IPS-20b (cell line): ENCODE measurements at regions not wholly inside any gene's neighbourhood (a gene's known extent, or its start where the extent isn't known, plus 50 kb on each side); places are given as distances from the start of the nearest gene placed in this dataset.
"Not testable (repeated sequence)": the region's sequence is repeated elsewhere in the genome, so short reads cannot be mapped to it uniquely, and the experiment has no call there.

Experiments
- H3K27ac ChIP-seq: one replicate; pipeline ENCODE4 v1.5.1; 2013; ENCODE audit warnings: low read length
- H3K27me3 ChIP-seq: 2 replicates; pipeline ENCODE4 v1.6.1; 2013; ENCODE audit warnings: mild to moderate bottlenecking, low read length, inconsistent platforms; ENCODE audit not compliant: insufficient read depth
- H3K36me3 ChIP-seq: 2 replicates; pipeline ENCODE4 v1.6.1; 2013; ENCODE audit warnings: low read depth, mild to moderate bottlenecking, inconsistent platforms, low read length, moderate library complexity; ENCODE audit not compliant: insufficient read depth
- H3K4me1 ChIP-seq: 2 replicates; pipeline ENCODE4 v1.6.1; 2013; ENCODE audit warnings: mild to moderate bottlenecking, control low read depth, inconsistent platforms, low read length, moderate library complexity; ENCODE audit not compliant: insufficient read depth
- H3K4me3 ChIP-seq: 2 replicates; pipeline ENCODE4 v1.5.1; 2013; ENCODE audit warnings: mild to moderate bottlenecking, low read length, inconsistent platforms
- H3K9ac ChIP-seq: 2 replicates; pipeline ENCODE4 v1.6.1; 2013; ENCODE audit warnings: low read depth, mild to moderate bottlenecking, inconsistent platforms, low read length, moderate library complexity
- H3K9me3 ChIP-seq: 2 replicates; pipeline ENCODE4 v1.6.1; 2013; ENCODE audit warnings: mild to moderate bottlenecking, low read depth, low read length, inconsistent platforms; ENCODE audit not compliant: insufficient read depth

GRCh38 chr2:186979439-186980116 lies 130.6 kb upstream of the ZSWIM2 start:
- no peaks in the 10 kb centered on the region for H3K9me3 ChIP-seq
- no peaks in the 10 kb centered on the region for H3K27me3 ChIP-seq
- no peak overlapping the region for H3K9ac ChIP-seq
- H3K27ac ChIP-seq: no peak overlapping the region
- no peaks in the 10 kb centered on the region for H3K36me3 ChIP-seq
- no peak overlapping the region for H3K4me3 ChIP-seq
- H3K4me1 ChIP-seq: no peaks in the 10 kb centered on the region

- Histone ChIP-seq H3K9me3 (no peaks in the 10 kb centered on the region), H3K4me1 (no peaks in the 10 kb centered on the region), H3K36me3 (no peaks in the 10 kb centered on the region), H3K27me3 (no peaks in the 10 kb centered on the region), H3K9ac (no peak overlapping the region), H3K4me3 (no peak overlapping the region), H3K27ac (no peak overlapping the region)
These were observed 128.6 kb upstream of the ZSWIM2 start for GRCh38 chr2:186977433-186978045.

- Histone ChIP-seq H3K4me3 (no peak overlapping the region), H3K9ac (no peak overlapping the region), H3K27me3 (no peaks in the 10 kb centered on the region), H3K9me3 (no peaks in the 10 kb centered on the region), H3K4me1 (no peaks in the 10 kb centered on the region), H3K36me3 (no peaks in the 10 kb centered on the region), H3K27ac (no peak overlapping the region)
These were observed 127.4 kb upstream of the ZSWIM2 start for GRCh38 chr2:186976329-186976728.

- Histone ChIP-seq H3K4me3 (no peak overlapping the region), H3K4me1 (no peaks in the 10 kb centered on the region), H3K9me3 (no peaks in the 10 kb centered on the region), H3K9ac (no peak overlapping the region), H3K36me3 (no peaks in the 10 kb centered on the region), H3K27ac (no peak overlapping the region), H3K27me3 (no peaks in the 10 kb centered on the region)
These were observed 123.5 kb upstream of the ZSWIM2 start for GRCh38 chr2:186972281-186972970.

GRCh38 chr2:186968277-186968676 lies 119.3 kb upstream of the ZSWIM2 start:
- H3K4me3 ChIP-seq: no peak overlapping the region

GRCh38 chr2:186966015-186966414 lies 117.0 kb upstream of the ZSWIM2 start:
- no peaks in the 10 kb centered on the region for H3K27me3 ChIP-seq

More at GRCh38 chr2:186968277-186968676, 119.3 kb upstream of the ZSWIM2 start:
- H3K27ac ChIP-seq: no peak overlapping the region
- no peaks in the 10 kb centered on the region for H3K9me3 ChIP-seq
- no peak overlapping the region for H3K9ac ChIP-seq
- no peaks in the 10 kb centered on the region for H3K36me3 ChIP-seq
- H3K4me1 ChIP-seq: no peaks in the 10 kb centered on the region
- H3K27me3 ChIP-seq: no peaks in the 10 kb centered on the region

GRCh38 chr2:186962085-186962747 lies 113.2 kb upstream of the ZSWIM2 start:
- no peaks in the 10 kb centered on the region for H3K4me1 ChIP-seq
- no peak overlapping the region for H3K27ac ChIP-seq
- no peaks in the 10 kb centered on the region for H3K36me3 ChIP-seq
- no peak overlapping the region for H3K9ac ChIP-seq
- H3K9me3 ChIP-seq: no peaks in the 10 kb centered on the region
- H3K27me3 ChIP-seq: no peaks in the 10 kb centered on the region
- no peak overlapping the region for H3K4me3 ChIP-seq

More at GRCh38 chr2:186966015-186966414, 117.0 kb upstream of the ZSWIM2 start:
- Histone ChIP-seq H3K36me3 (no peaks in the 10 kb centered on the region), H3K9me3 (no peaks in the 10 kb centered on the region), H3K27ac (no peak overlapping the region), H3K9ac (no peak overlapping the region), H3K4me1 (no peaks in the 10 kb centered on the region), H3K4me3 (no peak overlapping the region)

GRCh38 chr2:186960241-186960640 lies 111.3 kb upstream of the ZSWIM2 start:
- not testable (repeated sequence) for H3K36me3 ChIP-seq, H3K27me3 ChIP-seq, H3K9ac ChIP-seq

GRCh38 chr2:186959486-186959885 lies 110.5 kb upstream of the ZSWIM2 start:
- Histone ChIP-seq H3K27ac (no peak overlapping the region), H3K27me3 (no peaks in the 10 kb centered on the region), H3K9me3 (no peaks in the 10 kb centered on the region), H3K4me1 (no peaks in the 10 kb centered on the region), H3K9ac (no peak overlapping the region), H3K4me3 (no peak overlapping the region), H3K36me3 (no peaks in the 10 kb centered on the region)

More at GRCh38 chr2:186960241-186960640, 111.3 kb upstream of the ZSWIM2 start:
- H3K4me3 ChIP-seq, H3K4me1 ChIP-seq, H3K9me3 ChIP-seq, H3K27ac ChIP-seq: not testable (repeated sequence)

GRCh38 chr2:186950694-186951093 lies 101.7 kb upstream of the ZSWIM2 start:
- no peaks in the 10 kb centered on the region for H3K36me3 ChIP-seq
- no peak overlapping the region for H3K9ac ChIP-seq
- H3K4me1 ChIP-seq: no peaks in the 10 kb centered on the region
- H3K27ac ChIP-seq: no peak overlapping the region
- no peaks in the 10 kb centered on the region for H3K9me3 ChIP-seq
- H3K27me3 ChIP-seq: no peaks in the 10 kb centered on the region
- H3K4me3 ChIP-seq: no peak overlapping the region

- Histone ChIP-seq H3K36me3 (no peaks in the 10 kb centered on the region), H3K4me1 (no peaks in the 10 kb centered on the region), H3K27me3 (no peaks in the 10 kb centered on the region), H3K4me3 (no peak overlapping the region), H3K9ac (no peak overlapping the region), H3K27ac (no peak overlapping the region), H3K9me3 (no peaks in the 10 kb centered on the region)
These were observed 100.8 kb upstream of the ZSWIM2 start for GRCh38 chr2:186949726-186950256.
